HFF-Myc (cell line): ENCODE measurements at regions not wholly inside any gene's neighbourhood (a gene's known extent, or its start where the extent isn't known, plus 50 kb on each side); places are given as distances from the start of the nearest gene placed in this dataset.
"Not testable (repeated sequence)": the region's sequence is repeated elsewhere in the genome, so short reads cannot be mapped to it uniquely, and the experiment has no call there.

Source experiments
- DNase-seq: peaks from one replicate; pipeline ENCODE4 v3.0.0-alpha.2; 2011; ENCODE audit warnings: low read depth; ENCODE audit errors: extremely low read depth
- H3K4me3 ChIP-seq: replicated peaks from 2 replicates; pipeline ENCODE4 v1.5.1; 2011; ENCODE audit warnings: low read depth, mild to moderate bottlenecking, control low read depth, low read length
- TF ChIP-seq, protein P1 (sequence below): IDR thresholded peaks from 2 replicates; pipeline ENCODE4 v1.5.1; 2012; ENCODE audit warnings: mild to moderate bottlenecking, low read depth, low read length, control low read depth; ENCODE audit errors: missing control alignments

GRCh38 chr3:11727207-11727606, 83.5 kb upstream of the VGLL4 start:
- no peak for DNase-seq
- no peak overlapping the region for H3K4me3 ChIP-seq
- TF ChIP-seq, protein P1, sequence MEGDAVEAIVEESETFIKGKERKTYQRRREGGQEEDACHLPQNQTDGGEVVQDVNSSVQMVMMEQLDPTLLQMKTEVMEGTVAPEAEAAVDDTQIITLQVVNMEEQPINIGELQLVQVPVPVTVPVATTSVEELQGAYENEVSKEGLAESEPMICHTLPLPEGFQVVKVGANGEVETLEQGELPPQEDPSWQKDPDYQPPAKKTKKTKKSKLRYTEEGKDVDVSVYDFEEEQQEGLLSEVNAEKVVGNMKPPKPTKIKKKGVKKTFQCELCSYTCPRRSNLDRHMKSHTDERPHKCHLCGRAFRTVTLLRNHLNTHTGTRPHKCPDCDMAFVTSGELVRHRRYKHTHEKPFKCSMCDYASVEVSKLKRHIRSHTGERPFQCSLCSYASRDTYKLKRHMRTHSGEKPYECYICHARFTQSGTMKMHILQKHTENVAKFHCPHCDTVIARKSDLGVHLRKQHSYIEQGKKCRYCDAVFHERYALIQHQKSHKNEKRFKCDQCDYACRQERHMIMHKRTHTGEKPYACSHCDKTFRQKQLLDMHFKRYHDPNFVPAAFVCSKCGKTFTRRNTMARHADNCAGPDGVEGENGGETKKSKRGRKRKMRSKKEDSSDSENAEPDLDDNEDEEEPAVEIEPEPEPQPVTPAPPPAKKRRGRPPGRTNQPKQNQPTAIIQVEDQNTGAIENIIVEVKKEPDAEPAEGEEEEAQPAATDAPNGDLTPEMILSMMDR: no peak

- TF ChIP-seq, protein P1: no peak
- no peak overlapping the region for H3K4me3 ChIP-seq
- no peak for DNase-seq
Measured at GRCh38 chr3:11726146-11726545, 82.4 kb upstream of the VGLL4 start.

GRCh38 chr3:11725340-11725641, 81.6 kb upstream of the VGLL4 start:
- not testable (repeated sequence) for H3K4me3 ChIP-seq, DNase-seq

GRCh38 chr3:11724615-11725339, 81.1 kb upstream of the VGLL4 start:
- no peak for DNase-seq
- H3K4me3 ChIP-seq: no peak overlapping the region
- TF ChIP-seq, protein P1: no peak

DNA sequence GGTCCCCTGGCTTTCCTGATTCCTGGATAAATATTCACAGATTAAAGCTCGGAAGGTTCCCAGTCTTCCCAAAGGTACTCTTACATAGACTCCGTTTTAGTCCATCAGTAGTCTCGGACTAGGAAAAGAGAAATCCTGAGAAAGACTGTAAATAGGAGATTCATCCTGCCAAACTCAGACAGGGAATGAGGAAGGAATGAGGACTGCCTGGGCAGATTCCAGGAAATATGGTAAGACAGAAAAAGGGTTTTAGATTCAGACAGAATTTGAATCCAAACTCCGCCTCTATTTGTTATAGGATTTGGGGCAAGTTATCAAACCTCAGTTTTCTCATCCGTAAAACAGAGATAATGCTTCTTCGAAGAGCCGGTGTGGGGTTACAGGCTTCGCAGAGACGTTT, 77.8 kb upstream of the VGLL4 start:
- DNase-seq: no peak
- TF ChIP-seq, protein P1: no peak
- no peak overlapping the region for H3K4me3 ChIP-seq

- H3K4me3 ChIP-seq: peak overlapping the region; percentile 70
- no peak for DNase-seq
- TF ChIP-seq, protein P1: no peak
Measured at GRCh38 chr3:11720917-11721411, 77.2 kb upstream of the VGLL4 start.

- peak; percentile 63 for DNase-seq
- TF ChIP-seq, protein P1: no peak
Measured at GRCh38 chr3:11720304-11720898, 76.7 kb upstream of the VGLL4 start.

More at GRCh38 chr3:11720304-11720898, 76.7 kb upstream of the VGLL4 start:
- peak overlapping the region; percentile 70 for H3K4me3 ChIP-seq
